K562 (cell line): ENCODE measurements at regions not wholly inside any gene's neighbourhood (a gene's known extent, or its start where the extent isn't known, plus 50 kb on each side); places are given as distances from the start of the nearest gene placed in this dataset.

ENCODE experiments used
- TF ChIP-seq, protein P1 (sequence below), 3 experiments: IDR thresholded peaks in 2 of 3; conservative IDR thresholded peaks in 1 of 3; 2 replicates each; pipeline ENCODE4 v1.5.1; 2011 to 2012; ENCODE audit warnings: low read length in 3 of 3, mild to moderate bottlenecking in 3 of 3, control low read depth in 2 of 3, improper control_type of control experiment in 1 of 3, inconsistent platforms in 1 of 3, low read depth in 1 of 3, mixed read lengths in 1 of 3, moderate library complexity in 1 of 3; ENCODE audit not compliant: insufficient read depth in 2 of 3
- TF ChIP-seq, protein P2 (sequence below): fragments of 450-650 bp; IDR thresholded peaks from 2 replicates; pipeline ENCODE4 v1.6.1; 2017; ENCODE audit warnings: antibody characterized with exemption

- TF ChIP-seq, protein P1, sequence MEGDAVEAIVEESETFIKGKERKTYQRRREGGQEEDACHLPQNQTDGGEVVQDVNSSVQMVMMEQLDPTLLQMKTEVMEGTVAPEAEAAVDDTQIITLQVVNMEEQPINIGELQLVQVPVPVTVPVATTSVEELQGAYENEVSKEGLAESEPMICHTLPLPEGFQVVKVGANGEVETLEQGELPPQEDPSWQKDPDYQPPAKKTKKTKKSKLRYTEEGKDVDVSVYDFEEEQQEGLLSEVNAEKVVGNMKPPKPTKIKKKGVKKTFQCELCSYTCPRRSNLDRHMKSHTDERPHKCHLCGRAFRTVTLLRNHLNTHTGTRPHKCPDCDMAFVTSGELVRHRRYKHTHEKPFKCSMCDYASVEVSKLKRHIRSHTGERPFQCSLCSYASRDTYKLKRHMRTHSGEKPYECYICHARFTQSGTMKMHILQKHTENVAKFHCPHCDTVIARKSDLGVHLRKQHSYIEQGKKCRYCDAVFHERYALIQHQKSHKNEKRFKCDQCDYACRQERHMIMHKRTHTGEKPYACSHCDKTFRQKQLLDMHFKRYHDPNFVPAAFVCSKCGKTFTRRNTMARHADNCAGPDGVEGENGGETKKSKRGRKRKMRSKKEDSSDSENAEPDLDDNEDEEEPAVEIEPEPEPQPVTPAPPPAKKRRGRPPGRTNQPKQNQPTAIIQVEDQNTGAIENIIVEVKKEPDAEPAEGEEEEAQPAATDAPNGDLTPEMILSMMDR (IDR thresholded peaks at IDR 0.05 in 2 of 3, conservative IDR thresholded peaks at IDR 0.05 in 1 of 3; ENCODE audit: insufficient read depth in 2 of 3, low read depth in 1 of 3, low read length in 3 of 3), result no peak
- TF ChIP-seq, protein P2, sequence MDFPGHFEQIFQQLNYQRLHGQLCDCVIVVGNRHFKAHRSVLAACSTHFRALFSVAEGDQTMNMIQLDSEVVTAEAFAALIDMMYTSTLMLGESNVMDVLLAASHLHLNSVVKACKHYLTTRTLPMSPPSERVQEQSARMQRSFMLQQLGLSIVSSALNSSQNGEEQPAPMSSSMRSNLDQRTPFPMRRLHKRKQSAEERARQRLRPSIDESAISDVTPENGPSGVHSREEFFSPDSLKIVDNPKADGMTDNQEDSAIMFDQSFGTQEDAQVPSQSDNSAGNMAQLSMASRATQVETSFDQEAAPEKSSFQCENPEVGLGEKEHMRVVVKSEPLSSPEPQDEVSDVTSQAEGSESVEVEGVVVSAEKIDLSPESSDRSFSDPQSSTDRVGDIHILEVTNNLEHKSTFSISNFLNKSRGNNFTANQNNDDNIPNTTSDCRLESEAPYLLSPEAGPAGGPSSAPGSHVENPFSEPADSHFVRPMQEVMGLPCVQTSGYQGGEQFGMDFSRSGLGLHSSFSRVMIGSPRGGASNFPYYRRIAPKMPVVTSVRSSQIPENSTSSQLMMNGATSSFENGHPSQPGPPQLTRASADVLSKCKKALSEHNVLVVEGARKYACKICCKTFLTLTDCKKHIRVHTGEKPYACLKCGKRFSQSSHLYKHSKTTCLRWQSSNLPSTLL, result no peak
Measured at GRCh38 chrX:131614241-131614640, 70.4 kb downstream of the OR13H1 start.
